Calu3 (cell line): ENCODE measurements at regions not wholly inside any gene's neighbourhood (a gene's known extent, or its start where the extent isn't known, plus 50 kb on each side); places are given as distances from the start of the nearest gene placed in this dataset.
"Not testable (repeated sequence)": the region's sequence is repeated elsewhere in the genome, so short reads cannot be mapped to it uniquely, and the experiment has no call there.

Experiments
- BruUV-seq: library from RNA; stranded (reverse); fragments of 400-500 nt; replicated peaks from 2 replicates; lab custom pipeline; 2021; lab: Mats Ljungman, UMichigan
- CTCF ChIA-PET: fragments of 300-600 bp; sonication (Branson Sonifier 250); formaldehyde crosslinking; loops from one replicate; lab custom pipeline; 2022; ENCODE audit warnings: antibody characterized with exemption; lab: Charles Lee
- DNase-seq: peaks from one replicate; pipeline ENCODE4 v3.0.0; 2022
- H3K27ac Mint-ChIP-seq: one replicate; pipeline ENCODE4 v1.8.0; 2022; ENCODE audit warnings: mixed read lengths; ENCODE audit not compliant: unreplicated experiment
- H3K27me3 Mint-ChIP-seq: one replicate; pipeline ENCODE4 v1.8.0; 2022; ENCODE audit warnings: mixed read lengths; ENCODE audit not compliant: unreplicated experiment
- H3K36me3 Mint-ChIP-seq: one replicate; pipeline ENCODE4 v1.8.0; 2022; ENCODE audit warnings: mild to moderate bottlenecking, moderate library complexity, mixed read lengths; ENCODE audit not compliant: insufficient read depth, unreplicated experiment
- H3K4me1 Mint-ChIP-seq: one replicate; pipeline ENCODE4 v1.8.0; 2022; ENCODE audit warnings: mild to moderate bottlenecking, low read depth, mixed read lengths; ENCODE audit not compliant: unreplicated experiment
- H3K4me3 Mint-ChIP-seq: one replicate; pipeline ENCODE4 v1.8.0; 2022; ENCODE audit warnings: mild to moderate bottlenecking, low read depth, moderate library complexity, mixed read lengths; ENCODE audit not compliant: unreplicated experiment
- H3K9me3 Mint-ChIP-seq: one replicate; pipeline ENCODE4 v1.8.0; 2022; ENCODE audit warnings: low read depth, mixed read lengths; ENCODE audit not compliant: unreplicated experiment
- intact Hi-C: fragments of 100-400 bp; cut with micrococcal nuclease; formaldehyde crosslinking; loops from one replicate; pipeline ENCODE4 v1.10.0; 2022; ENCODE audit not compliant: unreplicated experiment

- H3K27me3 Mint-ChIP-seq, H3K27ac Mint-ChIP-seq, BruUV-seq, DNase-seq, intact Hi-C loops, H3K9me3 Mint-ChIP-seq, H3K4me3 Mint-ChIP-seq, H3K4me1 Mint-ChIP-seq, CTCF ChIA-PET: not testable (repeated sequence)
- peaks cover 27% of the 10 kb centered on the region for H3K36me3 Mint-ChIP-seq
These were observed 72.7 kb upstream of the NPIPB12 start for GRCh38 chr16:29578898-29579297.

- H3K27ac Mint-ChIP-seq, H3K4me3 Mint-ChIP-seq, H3K9me3 Mint-ChIP-seq, CTCF ChIA-PET, H3K4me1 Mint-ChIP-seq, DNase-seq, intact Hi-C loops, H3K27me3 Mint-ChIP-seq, BruUV-seq: not testable (repeated sequence)
- H3K36me3 Mint-ChIP-seq: peaks cover 26% of the 10 kb centered on the region
These were observed 75.6 kb upstream of the NPIPB12 start for GRCh38 chr16:29581764-29582163.

DNA sequence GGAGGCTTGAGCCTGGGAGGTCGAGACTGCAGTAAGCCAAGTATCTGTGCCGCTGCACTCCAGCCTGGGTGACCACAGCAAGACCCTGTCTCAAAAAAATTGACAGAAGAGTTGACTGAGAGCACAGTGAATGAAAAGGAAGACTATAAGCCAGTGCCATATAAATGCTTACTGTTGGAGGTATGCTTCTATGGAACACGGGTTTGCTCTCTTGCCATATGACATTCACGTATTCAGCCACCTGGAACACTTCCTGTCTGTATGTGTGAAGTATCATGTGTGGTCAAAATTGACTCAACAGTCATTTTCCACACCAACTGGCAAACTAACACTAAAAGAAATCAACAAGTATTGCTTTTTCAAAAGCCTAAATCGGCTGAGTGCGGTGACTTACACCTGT is 71.1 kb upstream of the SPN start:
- CTCF ChIA-PET, H3K27ac Mint-ChIP-seq, H3K9me3 Mint-ChIP-seq, intact Hi-C loops, DNase-seq, BruUV-seq, H3K27me3 Mint-ChIP-seq: not testable (repeated sequence)
- H3K4me3 Mint-ChIP-seq: peak overlapping the region; percentile 14
- peaks cover 32% of the 10 kb centered on the region for H3K36me3 Mint-ChIP-seq
- H3K4me1 Mint-ChIP-seq: peaks cover 24% of the 10 kb centered on the region

DNA sequence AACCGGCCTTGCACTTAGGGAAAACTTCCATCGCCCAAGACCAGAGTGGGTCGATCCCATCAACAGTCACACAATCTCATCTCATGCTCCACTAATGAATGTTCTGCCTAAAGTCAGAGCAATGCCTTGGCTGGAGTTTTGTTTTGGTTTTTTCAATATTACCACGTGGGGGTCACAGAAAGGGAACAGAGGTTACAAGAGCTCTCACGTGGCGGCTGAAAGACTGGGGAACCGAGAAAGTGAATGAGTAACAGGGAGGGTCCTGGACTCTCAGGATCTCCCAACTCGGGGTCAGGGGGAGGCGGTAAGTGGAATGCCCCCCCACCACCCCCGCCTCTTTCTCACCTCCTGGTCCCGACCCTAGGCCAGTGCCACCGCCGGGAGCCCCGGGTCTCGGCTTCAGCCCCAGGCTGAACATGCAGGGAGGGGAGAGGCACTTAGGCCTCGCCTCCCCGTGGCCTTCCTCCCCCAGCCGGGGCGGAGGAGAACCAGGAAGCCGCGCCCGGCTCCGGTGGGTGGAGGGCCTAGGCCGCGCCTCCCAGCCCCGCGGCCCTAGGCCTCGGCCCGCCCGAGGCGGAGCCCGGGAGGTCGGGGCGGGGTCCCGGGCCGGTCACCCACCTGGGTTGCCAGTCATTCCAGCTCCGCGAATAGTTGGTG is 68.7 kb upstream of the SPN start:
- H3K9me3 Mint-ChIP-seq, BruUV-seq, intact Hi-C loops, H3K27me3 Mint-ChIP-seq: not testable (repeated sequence)
- H3K4me1 Mint-ChIP-seq: peaks cover 24% of the 10 kb centered on the region
- CTCF ChIA-PET: interaction anchor here (0.6 kb wide), 1 partner anchor 233 kb away, joined by 4 read pairs; no protein-coding TSS in a partner anchor
- peak overlapping the region; percentile 86 for H3K27ac Mint-ChIP-seq
- peak overlapping the region; percentile 98 for H3K4me3 Mint-ChIP-seq
- peak; percentile 85 for DNase-seq
- H3K36me3 Mint-ChIP-seq: peaks cover 31% of the 10 kb centered on the region

- peaks cover 24% of the 10 kb centered on the region for H3K4me1 Mint-ChIP-seq
- peak overlapping the region; percentile 86 for H3K27ac Mint-ChIP-seq
- BruUV-seq, intact Hi-C loops, H3K9me3 Mint-ChIP-seq, H3K27me3 Mint-ChIP-seq: not testable (repeated sequence)
- CTCF ChIA-PET: interaction anchor here (0.6 to 0.7 kb wide), 3 partner anchors 51 to 449 kb away, joined by 3 to 4 read pairs (median 3); no protein-coding TSS in a partner anchor
- H3K4me3 Mint-ChIP-seq: peak overlapping the region; percentile 98
- peak; percentile 96 for DNase-seq
- peaks cover 27% of the 10 kb centered on the region for H3K36me3 Mint-ChIP-seq
These were observed 67.9 kb upstream of the SPN start for GRCh38 chr16:29594926-29595838.

- H3K27me3 Mint-ChIP-seq, H3K4me3 Mint-ChIP-seq, intact Hi-C loops, H3K9me3 Mint-ChIP-seq, H3K27ac Mint-ChIP-seq, DNase-seq, CTCF ChIA-PET, BruUV-seq: not testable (repeated sequence)
- Mint-ChIP-seq H3K4me1 (peaks cover 24% of the 10 kb centered on the region), H3K36me3 (peaks cover 43% of the 10 kb centered on the region)
These were observed 66.0 kb upstream of the SPN start for GRCh38 chr16:29597030-29597429.

GRCh38 chr16:29600111-29601000 is 62.7 kb upstream of the SPN start:
- DNase-seq, H3K9me3 Mint-ChIP-seq, CTCF ChIA-PET, H3K27me3 Mint-ChIP-seq, BruUV-seq, H3K4me3 Mint-ChIP-seq, intact Hi-C loops: not testable (repeated sequence)
- peaks cover 42% of the 10 kb centered on the region for H3K36me3 Mint-ChIP-seq
- peaks cover 28% of the 10 kb centered on the region for H3K4me1 Mint-ChIP-seq
- H3K27ac Mint-ChIP-seq: peak overlapping the region; percentile 17

DNA sequence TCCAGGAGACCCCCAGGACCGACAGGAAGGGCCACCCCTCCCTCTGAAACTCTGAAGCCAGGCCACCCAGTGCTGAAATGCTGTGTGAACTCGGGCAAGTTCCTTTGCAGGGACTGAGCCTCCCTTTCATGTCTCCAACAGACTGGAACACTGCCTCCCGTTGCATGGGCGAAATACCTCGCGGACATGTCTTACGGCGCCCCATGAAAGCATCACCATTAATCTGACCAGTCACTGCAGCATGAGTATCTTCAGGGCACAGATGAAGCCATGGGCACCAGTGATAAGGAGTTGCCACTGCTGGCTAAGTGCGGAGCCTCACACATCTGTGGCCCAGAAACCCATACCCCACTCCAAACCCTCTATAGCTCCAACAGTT is 60.8 kb upstream of the SPN start:
- BruUV-seq, H3K27ac Mint-ChIP-seq, intact Hi-C loops, CTCF ChIA-PET, DNase-seq, H3K27me3 Mint-ChIP-seq, H3K4me3 Mint-ChIP-seq, H3K9me3 Mint-ChIP-seq: not testable (repeated sequence)
- Mint-ChIP-seq H3K4me1 (peaks cover 21% of the 10 kb centered on the region), H3K36me3 (peaks cover 32% of the 10 kb centered on the region)

DNA sequence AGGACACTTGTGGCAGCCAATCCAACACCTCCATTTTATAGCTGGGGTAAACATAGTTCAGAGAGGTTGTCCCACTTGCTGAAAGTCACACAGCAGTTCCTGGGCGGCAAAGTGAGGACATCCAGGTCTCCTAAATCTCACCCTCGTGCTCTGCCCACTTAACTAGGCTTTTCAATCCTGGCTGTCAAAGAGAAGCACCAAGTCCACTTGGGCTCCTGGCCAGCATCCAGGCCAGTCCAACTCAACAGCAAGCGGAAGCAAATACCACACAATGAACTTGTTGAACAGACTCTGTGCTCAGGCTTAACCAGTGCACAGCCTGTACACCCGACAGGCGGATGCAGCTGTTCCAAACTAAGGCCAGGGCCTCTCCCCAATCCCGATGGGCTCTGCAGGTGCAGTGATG is 60.4 kb upstream of the SPN start:
- BruUV-seq, H3K27ac Mint-ChIP-seq, DNase-seq, CTCF ChIA-PET, H3K4me3 Mint-ChIP-seq, H3K9me3 Mint-ChIP-seq, H3K27me3 Mint-ChIP-seq, intact Hi-C loops: not testable (repeated sequence)
- H3K36me3 Mint-ChIP-seq: peaks cover 35% of the 10 kb centered on the region
- peaks cover 21% of the 10 kb centered on the region for H3K4me1 Mint-ChIP-seq
